ENCODE measurements at regions not wholly inside any gene's neighbourhood (a gene's known extent, or its start where the extent isn't known, plus 50 kb on each side); places are given as distances from the start of the nearest gene placed in this dataset.
A peak's percentile ranks its signal among the peaks of the same experiment; 100 is the strongest.

DNA sequence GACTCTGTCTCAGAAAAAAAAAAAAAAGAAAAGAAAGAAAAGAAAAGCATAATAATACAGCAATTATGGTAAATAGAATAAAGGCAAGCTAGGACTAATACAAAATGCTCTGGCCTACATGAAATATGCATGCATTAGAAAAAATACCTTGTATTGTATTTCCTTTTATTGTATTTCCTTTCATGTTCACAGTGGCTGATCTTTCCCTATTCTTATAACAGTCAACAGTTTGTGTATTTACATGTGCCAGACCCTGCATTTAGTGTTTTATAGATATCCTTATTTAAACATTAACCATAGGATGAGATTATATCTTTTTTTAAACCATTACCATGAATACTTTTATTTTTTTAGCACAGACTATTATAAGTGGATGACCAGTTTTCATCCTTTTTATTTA is 56.3 kb upstream of the ARL15 start:
- no peak for DNase-seq

DNA sequence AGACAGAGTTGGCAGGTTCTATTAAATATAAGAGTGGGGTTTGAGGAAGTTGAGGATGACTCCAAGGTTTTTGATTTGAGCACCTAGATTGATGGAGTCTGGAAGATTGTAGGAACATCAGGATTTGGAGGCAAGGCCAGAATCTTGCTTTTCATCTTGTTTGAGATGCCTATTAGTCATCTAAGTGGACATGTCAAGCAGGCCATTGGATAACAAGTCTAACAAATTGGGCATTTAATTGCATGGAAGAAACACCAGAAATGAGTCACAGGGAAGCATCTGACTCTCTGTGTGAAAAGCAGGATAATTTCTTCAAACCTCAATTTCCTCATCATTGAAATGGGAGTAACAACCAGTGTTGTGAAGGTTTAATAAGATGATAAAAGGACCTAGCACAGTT is 53.3 kb upstream of the ARL15 start:
- DNase-seq, result no peak

GRCh38 chr5:54362992-54363625 is 52.7 kb upstream of the ARL15 start:
- no peak for DNase-seq

DNA sequence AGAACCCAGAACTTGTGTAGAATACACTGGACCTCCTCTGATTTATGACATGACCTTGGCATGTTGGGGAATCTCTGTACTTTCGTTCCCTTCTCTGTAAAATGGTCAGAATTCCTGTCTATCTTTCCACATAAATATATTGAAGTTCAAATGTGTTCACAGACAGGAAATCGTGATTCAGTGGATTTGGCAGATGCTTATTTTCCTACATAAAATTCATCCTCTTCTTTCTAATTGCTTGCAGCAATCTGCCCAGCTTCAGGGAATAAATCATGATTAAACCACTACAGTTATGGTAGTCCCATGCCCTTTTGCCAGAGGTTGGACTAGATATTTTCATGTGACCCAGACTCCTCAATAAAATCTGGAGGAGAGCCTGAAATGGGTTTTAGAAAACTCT is 52.1 kb upstream of the ARL15 start:
- no peak for DNase-seq

GRCh38 chr5:54361691-54362411 is 51.5 kb upstream of the ARL15 start:
- peak; percentile 60 for DNase-seq

- DNase-seq, result no peak
Measured at GRCh38 chr5:54360925-54361662, 50.7 kb upstream of the ARL15 start.
